GM23248 (cell line): ENCODE measurements at regions not wholly inside any gene's neighbourhood (a gene's known extent, or its start where the extent isn't known, plus 50 kb on each side); places are given as distances from the start of the nearest gene placed in this dataset.

Source experiments
- DNase-seq: peaks from one replicate; pipeline ENCODE4 v3.0.0-alpha.2; 2015
- H2AFZ ChIP-seq: fragments of 200-600 bp; sonication (generic); 2 replicates; pipeline ENCODE4 v1.6.1; 2016; ENCODE audit warnings: antibody characterized with exemption
- H3F3A ChIP-seq: fragments of 200-600 bp; sonication (generic); 2 replicates; pipeline ENCODE4 v1.6.1; 2016; ENCODE audit warnings: mild to moderate bottlenecking, antibody characterized with exemption, mixed run types; ENCODE audit not compliant: insufficient read depth
- H3K27ac ChIP-seq: fragments of 200-600 bp; sonication (generic); 2 replicates; pipeline ENCODE4 v1.5.1; 2016; ENCODE audit warnings: mild to moderate bottlenecking
- H3K27me3 ChIP-seq: fragments of 200-600 bp; sonication (generic); replicated peaks from 2 replicates; pipeline ENCODE4 v1.6.1; 2016; ENCODE audit warnings: mild to moderate bottlenecking; ENCODE audit not compliant: insufficient read depth
- H3K36me3 ChIP-seq: fragments of 200-600 bp; sonication (generic); 2 replicates; pipeline ENCODE4 v1.6.1; 2016; ENCODE audit warnings: low read depth, mild to moderate bottlenecking
- H3K4me1 ChIP-seq: fragments of 200-600 bp; sonication (generic); 2 replicates; pipeline ENCODE4 v1.6.1; 2016; ENCODE audit warnings: mild to moderate bottlenecking; ENCODE audit not compliant: insufficient read depth
- H3K4me2 ChIP-seq: fragments of 200-600 bp; sonication (generic); one replicate; pipeline ENCODE4 v1.6.1; 2016; ENCODE audit warnings: mild to moderate bottlenecking; ENCODE audit not compliant: unreplicated experiment
- H3K4me3 ChIP-seq: fragments of 200-600 bp; sonication (generic); 2 replicates; pipeline ENCODE4 v1.5.1; 2016; ENCODE audit warnings: mild to moderate bottlenecking
- H3K79me2 ChIP-seq: fragments of 200-600 bp; sonication (generic); 2 replicates; pipeline ENCODE4 v1.6.1; 2016; ENCODE audit warnings: mild to moderate bottlenecking; ENCODE audit not compliant: insufficient read depth
- H3K9ac ChIP-seq: fragments of 200-600 bp; sonication (generic); 2 replicates; pipeline ENCODE4 v1.6.1; 2016; ENCODE audit warnings: mild to moderate bottlenecking
- H3K9me2 ChIP-seq: fragments of 200-600 bp; sonication (generic); 2 replicates; pipeline ENCODE4 v1.6.1; 2016; ENCODE audit warnings: mixed run types, mild to moderate bottlenecking, moderate library complexity; ENCODE audit not compliant: insufficient read depth
- H3K9me3 ChIP-seq: fragments of 200-600 bp; sonication (generic); one replicate; pipeline ENCODE4 v1.6.1; 2017; ENCODE audit warnings: low read depth
- H4K20me1 ChIP-seq: fragments of 200-600 bp; sonication (generic); 2 replicates; pipeline ENCODE4 v1.6.0; 2016; ENCODE audit not compliant: insufficient read depth
- EZH2 ChIP-seq: fragments of 200-600 bp; sonication (generic); IDR thresholded peaks from 2 replicates; pipeline ENCODE4 v1.6.1; 2018; ENCODE audit warnings: antibody characterized with exemption, mild to moderate bottlenecking; ENCODE audit not compliant: insufficient read depth, poor library complexity, severe bottlenecking
- EZH2phosphoT487 ChIP-seq: fragments of 200-600 bp; sonication (generic); IDR thresholded peaks from 2 replicates; pipeline ENCODE4 v1.6.1; 2018; ENCODE audit warnings: antibody characterized with exemption, moderate library complexity, mild to moderate bottlenecking, low read depth; ENCODE audit not compliant: insufficient read depth
- WGBS, 2 experiments: methylation state at CpG; one replicate each; pipeline ENCODE4 v1.1.6; 2015 to 2017; ENCODE audit warnings: low lambda C conversion rate in 2 of 2, low coverage in 1 of 2; ENCODE audit errors: missing lambda C conversion rate in 2 of 2; 5-methylcytosine and 5-hydroxymethylcytosine counted together
- in situ Hi-C: fragments of 300-500 bp; cut with MboI; formaldehyde crosslinking; loops from 2 replicates; pipeline ENCODE4 v1.15.0; 2020

DNA sequence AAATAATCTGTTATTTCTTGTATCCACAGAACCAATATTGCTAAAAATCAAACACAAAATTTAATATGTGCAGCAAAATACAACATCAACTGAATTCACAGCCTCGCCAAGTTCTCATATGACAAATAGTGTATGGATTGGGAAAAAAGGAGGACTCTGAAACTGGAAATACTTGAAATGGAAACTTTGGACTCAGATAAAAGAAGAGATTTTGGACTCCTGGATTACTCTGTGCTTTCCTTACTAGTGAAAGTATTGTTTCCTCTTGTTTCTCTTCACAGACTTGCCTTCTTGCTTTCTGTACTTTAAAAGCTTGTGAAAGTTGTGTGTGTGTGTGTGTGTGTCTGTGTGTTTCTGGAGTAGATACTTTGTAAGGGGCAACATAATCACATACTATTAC, 1596.3 kb downstream of the PCDH9 start:
- Histone ChIP-seq H3K9me3 (no peaks in the 10 kb centered on the region), H3F3A (no peaks in the 10 kb centered on the region), H3K36me3 (no peaks in the 10 kb centered on the region), H2AFZ (no peak overlapping the region), H3K79me2 (no peaks in the 10 kb centered on the region), H3K27me3 (no peaks in the 10 kb centered on the region), H3K4me1 (no peaks in the 10 kb centered on the region), H4K20me1 (no peaks in the 10 kb centered on the region), H3K9me2 (no peaks in the 10 kb centered on the region), H3K27ac (no peak overlapping the region), H3K4me2 (no peak overlapping the region), H3K4me3 (no peak overlapping the region), H3K9ac (no peak overlapping the region)
- in situ Hi-C loops, result loop anchor here (25.0 kb wide), 1 partner anchor 1172 kb away; no protein-coding TSS in a partner anchor
- no peak for TF ChIP-seq EZH2phosphoT487
- TF ChIP-seq EZH2, result no peak
- 36 to 43% methylated on average over 1 of the region's 1 CpG for WGBS, 2 experiments
- DNase-seq, result no peak

DNA sequence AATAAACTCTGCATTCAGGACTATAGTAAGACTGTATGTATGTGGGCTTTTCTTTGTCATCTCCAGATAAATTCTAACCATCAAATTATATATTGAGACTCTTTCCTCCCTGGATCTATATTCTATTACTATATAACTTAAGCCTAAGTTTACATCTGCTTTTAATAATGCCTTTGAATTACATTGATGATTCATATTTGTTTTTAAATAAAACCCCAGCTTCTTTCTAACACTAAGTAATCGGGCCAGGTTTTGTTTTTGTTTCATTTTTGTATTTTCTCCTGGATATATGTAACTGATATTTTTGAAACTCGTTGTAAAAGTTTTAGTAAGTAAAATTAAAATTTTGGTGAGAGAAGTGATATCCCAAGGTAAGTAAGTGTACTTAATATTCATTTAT, 1599.1 kb downstream of the PCDH9 start:
- 2 to 4% methylated on average over 2 of the region's 2 CpGs for WGBS, 2 experiments
- peak; percentile 4 for DNase-seq
- no peaks in the 10 kb centered on the region for H3F3A ChIP-seq
- TF ChIP-seq EZH2phosphoT487 (no peak), EZH2 (no peak)
- no peaks in the 10 kb centered on the region for H3K9me3 ChIP-seq
- H2AFZ ChIP-seq, result no peak overlapping the region
- no peaks in the 10 kb centered on the region for H3K79me2 ChIP-seq
- H3K27me3 ChIP-seq, result no peaks in the 10 kb centered on the region
- no peaks in the 10 kb centered on the region for H3K36me3 ChIP-seq
- H3K4me3 ChIP-seq, result no peak overlapping the region
- no peak overlapping the region for H3K9ac ChIP-seq
- no peak overlapping the region for H3K4me2 ChIP-seq
- H3K4me1 ChIP-seq, result no peaks in the 10 kb centered on the region
- H3K27ac ChIP-seq, result no peak overlapping the region
- H4K20me1 ChIP-seq, result no peaks in the 10 kb centered on the region
- no peaks in the 10 kb centered on the region for H3K9me2 ChIP-seq
- in situ Hi-C loops, result loop anchor here (25.0 kb wide), 1 partner anchor 1169 kb away; no protein-coding TSS in a partner anchor

DNA sequence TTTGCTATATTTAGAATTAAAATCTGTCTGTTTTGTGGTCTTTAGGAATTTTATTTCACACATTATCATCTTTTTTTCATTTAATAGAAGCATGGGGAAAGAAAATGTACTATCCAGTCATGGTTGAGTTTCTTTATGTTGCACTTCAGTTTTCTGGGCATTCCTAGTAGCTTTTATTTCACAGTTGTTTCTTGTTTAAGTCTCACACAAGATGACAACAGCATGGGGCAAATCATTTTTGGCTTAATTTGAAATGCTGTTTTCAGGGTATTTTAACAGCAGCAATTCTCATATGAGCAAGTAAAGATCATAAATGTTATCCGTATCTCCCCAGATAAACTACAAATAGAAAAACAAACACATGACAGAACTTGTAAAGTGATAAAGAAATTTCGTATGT, 1600.2 kb downstream of the PCDH9 start:
- Histone ChIP-seq H3K36me3 (no peaks in the 10 kb centered on the region), H3K79me2 (no peaks in the 10 kb centered on the region), H4K20me1 (no peaks in the 10 kb centered on the region), H3K27ac (no peak overlapping the region), H3F3A (no peaks in the 10 kb centered on the region), H3K27me3 (no peaks in the 10 kb centered on the region), H3K4me1 (no peaks in the 10 kb centered on the region), H2AFZ (no peak overlapping the region), H3K4me2 (no peak overlapping the region), H3K4me3 (no peak overlapping the region), H3K9me2 (no peaks in the 10 kb centered on the region), H3K9ac (no peak overlapping the region), H3K9me3 (no peaks in the 10 kb centered on the region)
- no peak for DNase-seq
- TF ChIP-seq EZH2 (no peak), EZH2phosphoT487 (no peak)
- in situ Hi-C loops, result loop anchor here (25.0 kb wide), 1 partner anchor 1168 kb away; no protein-coding TSS in a partner anchor
- 2% methylated on average over 2 of the region's 2 CpGs for WGBS, 2 experiments

DNA sequence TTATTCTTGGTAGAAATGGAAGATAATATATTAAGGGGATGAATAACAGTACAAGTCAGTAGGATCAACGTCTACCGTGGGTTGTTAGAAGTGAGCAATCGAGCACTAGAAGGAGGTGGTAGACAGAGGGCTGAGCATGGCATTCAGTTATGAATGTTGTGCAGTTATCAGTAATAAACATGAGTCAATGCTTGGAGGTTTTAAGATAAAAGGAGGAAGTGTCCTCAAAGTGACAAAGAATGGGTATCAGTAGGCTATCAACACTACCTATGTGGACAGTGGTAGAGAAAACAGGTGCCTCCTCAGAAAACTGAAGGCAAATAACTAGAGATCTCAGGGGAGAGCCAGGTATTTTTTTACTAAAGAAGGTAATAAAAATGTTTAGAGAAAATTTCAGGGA, 1607.0 kb downstream of the PCDH9 start:
- Histone ChIP-seq H2AFZ (no peak overlapping the region), H3K4me3 (no peak overlapping the region), H3K9me3 (no peaks in the 10 kb centered on the region), H3K27me3 (no peaks in the 10 kb centered on the region), H3K27ac (no peak overlapping the region), H3F3A (no peaks in the 10 kb centered on the region), H3K79me2 (no peaks in the 10 kb centered on the region), H4K20me1 (no peaks in the 10 kb centered on the region), H3K36me3 (no peaks in the 10 kb centered on the region), H3K4me2 (no peak overlapping the region), H3K9me2 (no peaks in the 10 kb centered on the region), H3K4me1 (no peaks in the 10 kb centered on the region), H3K9ac (no peak overlapping the region)
- DNase-seq, result no peak
- TF ChIP-seq EZH2phosphoT487, result no peak
- no peak for TF ChIP-seq EZH2
- in situ Hi-C loops, result no loop called here
- 32 to 33% methylated on average over 3 of the region's 3 CpGs for WGBS, 2 experiments

DNA sequence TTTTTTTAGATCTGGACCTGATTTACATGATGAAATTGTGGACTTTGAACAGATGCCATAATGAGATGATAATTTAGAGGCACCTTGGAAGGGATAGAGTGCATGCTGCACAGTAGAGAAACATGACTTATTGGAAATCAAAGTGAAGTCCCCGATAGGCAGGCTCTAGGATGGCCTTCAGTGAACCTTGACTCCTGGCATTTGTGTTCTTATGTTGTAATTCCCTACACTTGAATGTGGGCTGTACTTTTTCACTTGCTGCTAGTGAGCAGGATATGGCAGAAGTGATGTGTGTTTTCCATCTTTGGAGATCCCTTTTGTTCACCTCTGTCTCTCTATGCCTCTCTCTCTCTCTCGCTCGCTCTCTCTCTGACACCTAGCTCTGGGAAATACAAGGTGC, 1614.6 kb downstream of the PCDH9 start:
- WGBS, 2 experiments, result 50 to 52% methylated on average over 3 of the region's 3 CpGs
- in situ Hi-C loops, result no loop called here
- Histone ChIP-seq H2AFZ (no peak overlapping the region), H3K79me2 (no peaks in the 10 kb centered on the region), H3K4me2 (no peak overlapping the region), H3K9me2 (no peaks in the 10 kb centered on the region), H4K20me1 (no peaks in the 10 kb centered on the region), H3K27ac (no peak overlapping the region), H3K9ac (no peak overlapping the region), H3K9me3 (no peaks in the 10 kb centered on the region), H3K36me3 (no peaks in the 10 kb centered on the region), H3K4me3 (no peak overlapping the region), H3K27me3 (no peaks in the 10 kb centered on the region), H3K4me1 (no peaks in the 10 kb centered on the region), H3F3A (no peaks in the 10 kb centered on the region)
- DNase-seq, result no peak
- TF ChIP-seq EZH2phosphoT487, result no peak
- no peak for TF ChIP-seq EZH2
